ENCODE measurements at regions not wholly inside any gene's neighbourhood (a gene's known extent, or its start where the extent isn't known, plus 50 kb on each side); places are given as distances from the start of the nearest gene placed in this dataset.

GRCh38 chr3:35502699-35503098 lies 136.6 kb upstream of the ARPP21 start:
- DNase-seq (ENCODE audit: low read depth in 2 of 2), result no peak
- H3K4me3 ChIP-seq (replicated peaks in 1 of 2; ENCODE audit: low read depth in 2 of 2, low read length in 2 of 2), result no peak overlapping the region
- no peak for TF ChIP-seq CTCF (IDR thresholded peaks at IDR 0.05; ENCODE audit: low read depth, low read length)

GRCh38 chr3:35505181-35505580 lies 134.1 kb upstream of the ARPP21 start:
- H3K4me3 ChIP-seq (replicated peaks in 1 of 2; ENCODE audit: low read depth in 2 of 2, low read length in 2 of 2), result no peak overlapping the region
- DNase-seq (ENCODE audit: low read depth in 2 of 2), result no peak
- TF ChIP-seq CTCF (IDR thresholded peaks at IDR 0.05; ENCODE audit: low read depth, low read length), result no peak

GRCh38 chr3:35505772-35506171 lies 133.6 kb upstream of the ARPP21 start:
- H3K4me3 ChIP-seq (replicated peaks in 1 of 2; ENCODE audit: low read depth in 2 of 2, low read length in 2 of 2), result no peak overlapping the region
- no peak for DNase-seq (ENCODE audit: low read depth in 2 of 2)
- TF ChIP-seq CTCF (IDR thresholded peaks at IDR 0.05; ENCODE audit: low read depth, low read length), result no peak

- DNase-seq (ENCODE audit: low read depth in 2 of 2), result no peak
- H3K4me3 ChIP-seq (replicated peaks in 1 of 2; ENCODE audit: low read depth in 2 of 2, low read length in 2 of 2), result no peak overlapping the region
- no peak for TF ChIP-seq CTCF (IDR thresholded peaks at IDR 0.05; ENCODE audit: low read depth, low read length)
Observed at GRCh38 chr3:35519936-35520335, 119.4 kb upstream of the ARPP21 start.

- TF ChIP-seq CTCF (IDR thresholded peaks at IDR 0.05; ENCODE audit: low read depth, low read length), result no peak
- DNase-seq (ENCODE audit: low read depth in 2 of 2), result no peak
- no peak overlapping the region for H3K4me3 ChIP-seq (replicated peaks in 1 of 2; ENCODE audit: low read depth in 2 of 2, low read length in 2 of 2)
Observed at GRCh38 chr3:35521196-35521595, 118.1 kb upstream of the ARPP21 start.

- no peak for DNase-seq (ENCODE audit: low read depth in 2 of 2)
- TF ChIP-seq CTCF (IDR thresholded peaks at IDR 0.05; ENCODE audit: low read depth, low read length), result no peak
- no peak overlapping the region for H3K4me3 ChIP-seq (replicated peaks in 1 of 2; ENCODE audit: low read depth in 2 of 2, low read length in 2 of 2)
Observed at GRCh38 chr3:35522450-35522849, 116.9 kb upstream of the ARPP21 start.

- no peak overlapping the region for H3K4me3 ChIP-seq (replicated peaks in 1 of 2; ENCODE audit: low read depth in 2 of 2, low read length in 2 of 2)
- no peak for TF ChIP-seq CTCF (IDR thresholded peaks at IDR 0.05; ENCODE audit: low read depth, low read length)
- no peak for DNase-seq (ENCODE audit: low read depth in 2 of 2)
Observed at GRCh38 chr3:35523074-35523473, 116.3 kb upstream of the ARPP21 start.
